Transverse colon (tissue), 4 donors: ENCODE measurements at regions not wholly inside any gene's neighbourhood (a gene's known extent, or its start where the extent isn't known, plus 50 kb on each side); places are given as distances from the start of the nearest gene placed in this dataset.

ENCODE experiments used
- DNase-seq: peaks from one replicate; pipeline ENCODE4 v3.0.0-alpha.2; 2019
- H3K27ac ChIP-seq, 4 donors: fragments of 200-600 bp; sonication (generic); 2 replicates each; pipeline ENCODE4 v1.5.1; 2016 to 2018; ENCODE audit warnings: inconsistent platforms in 4 of 4
- H3K27me3 ChIP-seq: fragments of 200-600 bp; sonication (generic); 2 replicates; pipeline ENCODE4 v1.5.1; 2017; ENCODE audit warnings: inconsistent platforms
- H3K36me3 ChIP-seq, 4 donors: fragments of 200-600 bp; sonication (generic); 2 replicates each; pipeline ENCODE4 v1.5.1; 2017 to 2019; ENCODE audit warnings: inconsistent platforms in 4 of 4
- H3K4me1 ChIP-seq, 4 donors: fragments of 200-600 bp; sonication (generic); 2 replicates each; pipeline ENCODE4 v1.5.1; 2017 to 2020; ENCODE audit warnings: inconsistent platforms in 4 of 4
- H3K4me3 ChIP-seq, 4 donors: fragments of 200-600 bp; sonication (generic); 1 replicate in 1 of 4; 2 replicates in 3 of 4; pipeline versions ENCODE4 v1.5.1 to v1.6.1; 2017 to 2019; ENCODE audit warnings: inconsistent platforms in 4 of 4
- H3K9me3 ChIP-seq, 2 donors: fragments of 200-600 bp; sonication (generic); 2 replicates each; pipeline ENCODE4 v1.5.1; 2017 to 2019; ENCODE audit warnings: inconsistent platforms in 2 of 2
- CTCF ChIP-seq, 5 experiments: fragments of 200-600 bp in 3 of 5; fragments of 450-650 bp in 2 of 5; sonication (generic) in 3 of 5; IDR thresholded peaks; 1 replicate in 2 of 5; 2 replicates in 3 of 5; pipeline ENCODE4 v1.5.1; 2016 to 2017; ENCODE audit warnings: antibody characterized with exemption in 5 of 5, inconsistent platforms in 3 of 5, mild to moderate bottlenecking in 2 of 5, moderate library complexity in 1 of 5
- EP300 ChIP-seq: sonication (generic); formaldehyde crosslinking; IDR thresholded peaks from one replicate; pipeline ENCODE4 v1.6.1; 2017; ENCODE audit warnings: antibody characterized with exemption, low read depth
- POLR2A ChIP-seq: fragments of 450-650 bp; IDR thresholded peaks from one replicate; pipeline ENCODE4 v1.6.1; 2016; ENCODE audit warnings: antibody characterized with exemption, mild to moderate bottlenecking, moderate library complexity
- POLR2AphosphoS5 ChIP-seq, 3 donors: sonication (generic); formaldehyde crosslinking; IDR thresholded peaks; one replicate each; pipeline ENCODE4 v1.6.1; 2016; ENCODE audit warnings: antibody characterized with exemption in 3 of 3
- WGBS, 2 donors: methylation state at CpG; one replicate each; pipeline ENCODE4 v1.1.5; 2018; ENCODE audit warnings: low coverage in 1 of 2; 5-methylcytosine and 5-hydroxymethylcytosine counted together
- in situ Hi-C, 4 donors: fragments of 200-750 bp; cut with MboI; loops; one replicate each; pipeline versions ENCODE4 v1.15.0 to v1.15.1; 2017; ENCODE audit warnings: low sequenced_read_pairs in 3 of 4, low pct_ligation_motif_present in 1 of 4, low pct_unique_long_range_greater_than_20kb in 1 of 4
- intact Hi-C: fragments of 100-400 bp; cut with DNase I; formaldehyde crosslinking; loops from one replicate; pipeline ENCODE4 v1.15.1; 2023; ENCODE audit warnings: low total_unique reads

GRCh38 chr5:17769277-17769676 is 135.0 kb downstream of the TAF11L14 start:
- Histone ChIP-seq H3K36me3 (no peaks in the 10 kb centered on the region), H3K4me3 (no peak overlapping the region), H3K4me1 (no peaks in the 10 kb centered on the region), H3K9me3 (no peaks in the 10 kb centered on the region), H3K27me3 (no peaks in the 10 kb centered on the region), H3K27ac (no peak overlapping the region)
- no peak for TF ChIP-seq EP300
- intact Hi-C loops, result no loop called here
- in situ Hi-C loops, result no loop called here
- DNase-seq, result no peak
- 47 to 100% methylated on average over 1 to 3 of the region's 3 CpGs for WGBS, 2 donors

- Histone ChIP-seq H3K27ac (no peak overlapping the region), H3K36me3 (no peaks in the 10 kb centered on the region), H3K27me3 (no peaks in the 10 kb centered on the region), H3K9me3 (no peaks in the 10 kb centered on the region), H3K4me3 (no peak overlapping the region), H3K4me1 (no peaks in the 10 kb centered on the region)
- DNase-seq, result no peak
- TF ChIP-seq POLR2A, result no peak
- TF ChIP-seq EP300, result no peak
- no peak for TF ChIP-seq POLR2AphosphoS5 (IDR thresholded peaks at IDR 0.05)
- no peak for TF ChIP-seq CTCF (IDR thresholded peaks at IDR 0.05)
- in situ Hi-C loops, result no loop called here
- WGBS, 2 donors, result 77% methylated on average over 6 of the region's 6 CpGs; no CpG with 5 or more reads in 1 of the 2 donors
- intact Hi-C loops, result loop anchor here (2.0 kb wide), 1 partner anchor 59 kb away; no protein-coding TSS in a partner anchor
Measured at GRCh38 chr5:17772232-17772631, 138.0 kb downstream of the TAF11L14 start.

GRCh38 chr5:17785774-17786173 is 151.5 kb downstream of the TAF11L14 start:
- Histone ChIP-seq H3K36me3 (no peaks in the 10 kb centered on the region), H3K27me3 (no peaks in the 10 kb centered on the region), H3K9me3 (no peaks in the 10 kb centered on the region), H3K27ac (no peak overlapping the region), H3K4me1 (no peaks in the 10 kb centered on the region), H3K4me3 (no peak overlapping the region)
- in situ Hi-C loops (no loop called here), intact Hi-C loops (no loop called here)
- WGBS, 2 donors, result 60 to 100% methylated on average over 1 of the region's 1 CpG
- no peak for TF ChIP-seq CTCF (IDR thresholded peaks at IDR 0.05)
- no peak for TF ChIP-seq POLR2A
- TF ChIP-seq EP300, result no peak
- TF ChIP-seq POLR2AphosphoS5 (IDR thresholded peaks at IDR 0.05), result no peak
- DNase-seq, result no peak

- no peak overlapping the region for H3K27ac ChIP-seq
- no peaks in the 10 kb centered on the region for H3K36me3 ChIP-seq
- no peaks in the 10 kb centered on the region for H3K27me3 ChIP-seq
- in situ Hi-C loops, result no loop called here
- no peak for DNase-seq
- H3K9me3 ChIP-seq, result no peaks in the 10 kb centered on the region
- TF ChIP-seq EP300, result no peak
- no peak for TF ChIP-seq POLR2A
- TF ChIP-seq POLR2AphosphoS5 (IDR thresholded peaks at IDR 0.05), result no peak
- TF ChIP-seq CTCF (IDR thresholded peaks at IDR 0.05), result no peak
- H3K4me3 ChIP-seq, result no peak overlapping the region
- intact Hi-C loops, result no loop called here
- H3K4me1 ChIP-seq, result no peaks in the 10 kb centered on the region
Measured at GRCh38 chr5:17788351-17788750, 154.1 kb downstream of the TAF11L14 start.

GRCh38 chr5:17794201-17794600 is 159.9 kb downstream of the TAF11L14 start:
- WGBS, 2 donors, result 56 to 70% methylated on average over 3 of the region's 3 CpGs
- DNase-seq, result no peak

More at GRCh38 chr5:17794201-17794600, 159.9 kb downstream of the TAF11L14 start:
- Histone ChIP-seq H3K27ac (no peak overlapping the region), H3K27me3 (no peaks in the 10 kb centered on the region), H3K4me3 (no peak overlapping the region), H3K9me3 (no peaks in the 10 kb centered on the region), H3K36me3 (no peaks in the 10 kb centered on the region), H3K4me1 (no peaks in the 10 kb centered on the region)
- intact Hi-C loops, result no loop called here
- TF ChIP-seq EP300 (no peak), POLR2AphosphoS5 (IDR thresholded peaks at IDR 0.05) (no peak), CTCF (IDR thresholded peaks at IDR 0.05) (no peak), POLR2A (no peak)
- in situ Hi-C loops, result no loop called here
